ENCODE measurements at regions not wholly inside any gene's neighbourhood (a gene's known extent, or its start where the extent isn't known, plus 50 kb on each side); places are given as distances from the start of the nearest gene placed in this dataset.
"Not testable (repeated sequence)": the region's sequence is repeated elsewhere in the genome, so short reads cannot be mapped to it uniquely, and the experiment has no call there.

- Mint-ChIP-seq H3K4me3 (no peak overlapping the region), H3K27ac (no peak overlapping the region), H3K9me3 (peaks cover 0 to 3% (median 3%) of the 10 kb centered on the region in 3 donors), H3K27me3 (no peaks in the 10 kb centered on the region), H3K4me1 (no peaks in the 10 kb centered on the region), H3K36me3 (no peaks in the 10 kb centered on the region)
Measured at GRCh38 chr6:132052096-132052495, 100.9 kb upstream of the CCN2 start.

GRCh38 chr6:132045877-132046276 lies 94.7 kb upstream of the CCN2 start:
- Mint-ChIP-seq H3K36me3 (no peaks in the 10 kb centered on the region), H3K27me3 (no peaks in the 10 kb centered on the region), H3K4me1 (no peaks in the 10 kb centered on the region), H3K9me3 (no peaks in the 10 kb centered on the region), H3K4me3 (no peak overlapping the region), H3K27ac (no peak overlapping the region)

GRCh38 chr6:132043148-132043547 lies 92.0 kb upstream of the CCN2 start:
- H3K27me3 Mint-ChIP-seq: peaks cover 2% of the 10 kb centered on the region
- no peak overlapping the region for H3K27ac Mint-ChIP-seq
- no peaks in the 10 kb centered on the region for H3K4me1 Mint-ChIP-seq
- H3K4me3 Mint-ChIP-seq: no peak overlapping the region
- no peaks in the 10 kb centered on the region for H3K9me3 Mint-ChIP-seq
- H3K36me3 Mint-ChIP-seq: no peaks in the 10 kb centered on the region

GRCh38 chr6:132041706-132042105 lies 90.5 kb upstream of the CCN2 start:
- peaks cover 2% of the 10 kb centered on the region for H3K27me3 Mint-ChIP-seq
- no peak overlapping the region for H3K4me3 Mint-ChIP-seq
- H3K9me3 Mint-ChIP-seq: no peaks in the 10 kb centered on the region
- H3K4me1 Mint-ChIP-seq: no peaks in the 10 kb centered on the region
- no peak overlapping the region for H3K27ac Mint-ChIP-seq
- no peaks in the 10 kb centered on the region for H3K36me3 Mint-ChIP-seq

GRCh38 chr6:132028029-132028428 lies 76.9 kb upstream of the CCN2 start:
- H3K36me3 Mint-ChIP-seq: peaks cover 1% of the 10 kb centered on the region
- H3K27me3 Mint-ChIP-seq: no peaks in the 10 kb centered on the region
- H3K4me3 Mint-ChIP-seq: no peak overlapping the region

GRCh38 chr6:132025468-132025867 lies 74.3 kb upstream of the CCN2 start:
- Mint-ChIP-seq H3K9me3 (no peaks in the 10 kb centered on the region), H3K36me3 (peaks cover 1% of the 10 kb centered on the region), H3K4me1 (no peaks in the 10 kb centered on the region), H3K27me3 (no peaks in the 10 kb centered on the region), H3K4me3 (no peak overlapping the region), H3K27ac (no peak overlapping the region)

More at GRCh38 chr6:132028029-132028428, 76.9 kb upstream of the CCN2 start:
- Mint-ChIP-seq H3K27ac (no peak overlapping the region), H3K9me3 (no peaks in the 10 kb centered on the region), H3K4me1 (no peaks in the 10 kb centered on the region)

GRCh38 chr6:132023490-132023889 lies 72.3 kb upstream of the CCN2 start:
- no peaks in the 10 kb centered on the region for H3K9me3 Mint-ChIP-seq
- H3K36me3 Mint-ChIP-seq: peaks cover 1% of the 10 kb centered on the region
- H3K27me3 Mint-ChIP-seq: peaks cover 1% of the 10 kb centered on the region
- no peaks in the 10 kb centered on the region for H3K4me1 Mint-ChIP-seq
- H3K4me3 Mint-ChIP-seq: no peak overlapping the region
- H3K27ac Mint-ChIP-seq: no peak overlapping the region

- no peaks in the 10 kb centered on the region for H3K9me3 Mint-ChIP-seq
- H3K27ac Mint-ChIP-seq: no peak overlapping the region
Measured at GRCh38 chr6:132021552-132022375, 70.6 kb upstream of the CCN2 start.

GRCh38 chr6:132020918-132021317 lies 69.7 kb upstream of the CCN2 start:
- not testable (repeated sequence) for H3K4me3 Mint-ChIP-seq, H3K27me3 Mint-ChIP-seq, H3K36me3 Mint-ChIP-seq, H3K9me3 Mint-ChIP-seq, H3K27ac Mint-ChIP-seq, H3K4me1 Mint-ChIP-seq

More at GRCh38 chr6:132021552-132022375, 70.6 kb upstream of the CCN2 start:
- Mint-ChIP-seq H3K4me1 (no peaks in the 10 kb centered on the region), H3K36me3 (peaks cover 1% of the 10 kb centered on the region), H3K4me3 (no peak overlapping the region), H3K27me3 (peaks cover 1% of the 10 kb centered on the region)

GRCh38 chr6:132020138-132020581 lies 69.0 kb upstream of the CCN2 start:
- Mint-ChIP-seq H3K4me3 (no peak overlapping the region), H3K36me3 (peaks cover 1% of the 10 kb centered on the region), H3K9me3 (no peaks in the 10 kb centered on the region), H3K4me1 (no peaks in the 10 kb centered on the region), H3K27ac (no peak overlapping the region), H3K27me3 (peaks cover 1% of the 10 kb centered on the region)

GRCh38 chr6:132019586-132019985 lies 68.4 kb upstream of the CCN2 start:
- H3K27ac Mint-ChIP-seq: no peak overlapping the region
- H3K9me3 Mint-ChIP-seq: no peaks in the 10 kb centered on the region
- H3K27me3 Mint-ChIP-seq: peaks cover 1% of the 10 kb centered on the region
- no peak overlapping the region for H3K4me3 Mint-ChIP-seq
- H3K4me1 Mint-ChIP-seq: no peaks in the 10 kb centered on the region
- H3K36me3 Mint-ChIP-seq: peaks cover 1% of the 10 kb centered on the region

GRCh38 chr6:132017942-132018341 lies 66.8 kb upstream of the CCN2 start:
- no peak overlapping the region for H3K4me3 Mint-ChIP-seq
- no peaks in the 10 kb centered on the region for H3K9me3 Mint-ChIP-seq
- no peaks in the 10 kb centered on the region for H3K4me1 Mint-ChIP-seq
- peak overlapping the region in 1 of 3 donors; percentile 5 for H3K27ac Mint-ChIP-seq
- peaks cover 1% of the 10 kb centered on the region for H3K27me3 Mint-ChIP-seq
- no peaks in the 10 kb centered on the region for H3K36me3 Mint-ChIP-seq

- no peaks in the 10 kb centered on the region for H3K9me3 Mint-ChIP-seq
- no peaks in the 10 kb centered on the region for H3K4me1 Mint-ChIP-seq
- no peak overlapping the region for H3K4me3 Mint-ChIP-seq
- H3K36me3 Mint-ChIP-seq: no peaks in the 10 kb centered on the region
- no peak overlapping the region for H3K27ac Mint-ChIP-seq
- peaks cover 1% of the 10 kb centered on the region for H3K27me3 Mint-ChIP-seq
Measured at GRCh38 chr6:132016396-132016795, 65.2 kb upstream of the CCN2 start.

GRCh38 chr6:132011582-132011981 lies 60.4 kb upstream of the CCN2 start:
- no peaks in the 10 kb centered on the region for H3K36me3 Mint-ChIP-seq
- no peaks in the 10 kb centered on the region for H3K9me3 Mint-ChIP-seq
- no peak overlapping the region for H3K4me3 Mint-ChIP-seq
- H3K27me3 Mint-ChIP-seq: no peaks in the 10 kb centered on the region
- H3K4me1 Mint-ChIP-seq: no peaks in the 10 kb centered on the region
- no peak overlapping the region for H3K27ac Mint-ChIP-seq

GRCh38 chr6:132009175-132009574 lies 58.0 kb upstream of the CCN2 start:
- H3K4me1 Mint-ChIP-seq: no peaks in the 10 kb centered on the region
- peaks cover 0 to 3% (median 0%) of the 10 kb centered on the region in 3 donors for H3K9me3 Mint-ChIP-seq
- H3K27ac Mint-ChIP-seq: no peak overlapping the region
- no peaks in the 10 kb centered on the region for H3K36me3 Mint-ChIP-seq
- no peak overlapping the region for H3K4me3 Mint-ChIP-seq
- no peaks in the 10 kb centered on the region for H3K27me3 Mint-ChIP-seq

- Mint-ChIP-seq H3K4me1 (no peaks in the 10 kb centered on the region), H3K4me3 (no peak overlapping the region), H3K27ac (no peak overlapping the region), H3K27me3 (no peaks in the 10 kb centered on the region), H3K36me3 (no peaks in the 10 kb centered on the region), H3K9me3 (peaks cover 0 to 3% (median 0%) of the 10 kb centered on the region in 3 donors)
Measured at GRCh38 chr6:132007474-132008190, 56.5 kb upstream of the CCN2 start.
